Progenitor cell of endocrine pancreas (in vitro differentiated cells): ENCODE measurements at regions not wholly inside any gene's neighbourhood (a gene's known extent, or its start where the extent isn't known, plus 50 kb on each side); places are given as distances from the start of the nearest gene placed in this dataset.

ENCODE experiments used
- DNase-seq: peaks from one replicate; pipeline ENCODE4 v3.0.0; 2021; ENCODE audit warnings: low spot score; ENCODE audit not compliant: unreplicated experiment
- H3K27ac Mint-ChIP-seq: 2 replicates; pipeline ENCODE4 v1.8.0; 2021; ENCODE audit warnings: mild to moderate bottlenecking, moderate library complexity, mixed read lengths
- H3K27me3 Mint-ChIP-seq: 2 replicates; pipeline ENCODE4 v1.8.0; 2021; ENCODE audit warnings: mixed read lengths
- H3K36me3 Mint-ChIP-seq: 2 replicates; pipeline ENCODE4 v1.8.0; 2022; ENCODE audit warnings: mixed read lengths; ENCODE audit not compliant: insufficient read depth
- H3K4me1 Mint-ChIP-seq: 2 replicates; pipeline ENCODE4 v1.8.0; 2021; ENCODE audit warnings: low read depth, mixed read lengths
- H3K4me3 Mint-ChIP-seq: 2 replicates; pipeline ENCODE4 v1.8.0; 2021; ENCODE audit warnings: low read depth, mild to moderate bottlenecking, moderate library complexity, mixed read lengths
- H3K9me3 Mint-ChIP-seq: 2 replicates; pipeline ENCODE4 v1.8.0; 2021; ENCODE audit warnings: low read depth, mixed read lengths
- TF ChIP-seq, protein P1 (sequence below): fragments of 200-600 bp; sonication (generic); IDR thresholded peaks from one replicate; pipeline ENCODE4 v1.5.0; 2021; ENCODE audit warnings: antibody characterized with exemption, mild to moderate bottlenecking; ENCODE audit not compliant: unreplicated experiment

DNA sequence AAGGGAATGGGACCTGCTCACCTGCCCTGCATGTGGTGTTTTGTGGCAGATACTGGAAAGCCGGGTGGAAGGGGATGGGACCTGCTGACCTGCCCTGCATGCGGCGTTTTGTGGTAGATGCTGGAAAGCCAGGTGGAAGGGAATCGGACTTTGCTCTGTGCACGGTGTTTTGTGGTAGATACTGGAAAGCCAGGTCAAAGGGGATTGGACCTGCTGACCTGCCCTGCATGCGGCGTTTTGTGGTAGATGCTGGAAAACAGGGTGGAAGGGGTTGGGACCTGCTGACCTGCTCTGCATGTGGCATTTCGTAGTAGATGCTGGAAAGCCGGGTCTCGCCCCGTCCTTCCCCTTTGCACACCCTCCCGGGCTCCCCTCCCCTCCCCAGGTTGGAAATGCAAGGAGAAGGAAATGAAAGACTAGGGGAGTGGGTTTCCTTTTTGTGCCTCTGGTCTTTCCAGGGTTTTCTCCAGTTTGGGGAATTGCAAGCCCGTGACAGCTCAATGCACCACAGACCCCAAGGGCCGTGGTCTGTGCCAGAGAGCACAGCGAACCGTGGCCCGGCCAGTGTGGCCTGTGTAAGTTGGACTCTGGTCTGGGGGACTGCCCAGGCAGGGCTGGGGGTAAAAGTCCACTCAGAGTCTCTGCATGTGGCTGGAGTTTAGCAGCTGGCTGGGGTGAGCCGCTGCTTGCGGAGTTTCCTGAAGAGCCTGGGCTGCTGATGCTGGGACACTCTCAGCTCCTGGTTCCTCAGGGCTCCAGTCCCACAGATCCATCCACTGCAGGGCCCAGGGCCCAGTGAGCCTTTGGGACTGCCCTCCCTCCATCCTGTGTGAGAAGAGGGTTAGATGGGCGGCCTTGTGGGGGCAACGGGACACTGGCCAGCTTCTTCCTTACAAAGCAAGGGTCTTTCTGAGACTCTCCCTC lies 105.5 kb downstream of the CRYAA start:
- Mint-ChIP-seq H3K9me3 (no peaks in the 10 kb centered on the region), H3K4me3 (no peak overlapping the region), H3K27ac (no peak overlapping the region), H3K4me1 (peaks cover 2% of the 10 kb centered on the region), H3K27me3 (peaks cover 18% of the 10 kb centered on the region), H3K36me3 (no peaks in the 10 kb centered on the region)
- DNase-seq, result no peak
- TF ChIP-seq, protein P1, sequence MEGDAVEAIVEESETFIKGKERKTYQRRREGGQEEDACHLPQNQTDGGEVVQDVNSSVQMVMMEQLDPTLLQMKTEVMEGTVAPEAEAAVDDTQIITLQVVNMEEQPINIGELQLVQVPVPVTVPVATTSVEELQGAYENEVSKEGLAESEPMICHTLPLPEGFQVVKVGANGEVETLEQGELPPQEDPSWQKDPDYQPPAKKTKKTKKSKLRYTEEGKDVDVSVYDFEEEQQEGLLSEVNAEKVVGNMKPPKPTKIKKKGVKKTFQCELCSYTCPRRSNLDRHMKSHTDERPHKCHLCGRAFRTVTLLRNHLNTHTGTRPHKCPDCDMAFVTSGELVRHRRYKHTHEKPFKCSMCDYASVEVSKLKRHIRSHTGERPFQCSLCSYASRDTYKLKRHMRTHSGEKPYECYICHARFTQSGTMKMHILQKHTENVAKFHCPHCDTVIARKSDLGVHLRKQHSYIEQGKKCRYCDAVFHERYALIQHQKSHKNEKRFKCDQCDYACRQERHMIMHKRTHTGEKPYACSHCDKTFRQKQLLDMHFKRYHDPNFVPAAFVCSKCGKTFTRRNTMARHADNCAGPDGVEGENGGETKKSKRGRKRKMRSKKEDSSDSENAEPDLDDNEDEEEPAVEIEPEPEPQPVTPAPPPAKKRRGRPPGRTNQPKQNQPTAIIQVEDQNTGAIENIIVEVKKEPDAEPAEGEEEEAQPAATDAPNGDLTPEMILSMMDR, result no peak

- Mint-ChIP-seq H3K27me3 (peaks cover 18% of the 10 kb centered on the region), H3K27ac (no peak overlapping the region), H3K36me3 (no peaks in the 10 kb centered on the region), H3K4me1 (peaks cover 2% of the 10 kb centered on the region), H3K4me3 (no peak overlapping the region), H3K9me3 (no peaks in the 10 kb centered on the region)
- TF ChIP-seq, protein P1, result no peak
- no peak for DNase-seq
Observed at GRCh38 chr21:43273708-43274021, 104.9 kb downstream of the CRYAA start.

GRCh38 chr21:43273016-43273707 lies 104.4 kb downstream of the CRYAA start:
- DNase-seq, result no peak
- TF ChIP-seq, protein P1, result no peak
- peaks cover 2% of the 10 kb centered on the region for H3K4me1 Mint-ChIP-seq
- H3K4me3 Mint-ChIP-seq, result no peak overlapping the region
- H3K27ac Mint-ChIP-seq, result no peak overlapping the region
- peaks cover 20% of the 10 kb centered on the region for H3K27me3 Mint-ChIP-seq
- H3K36me3 Mint-ChIP-seq, result no peaks in the 10 kb centered on the region
- no peaks in the 10 kb centered on the region for H3K9me3 Mint-ChIP-seq

GRCh38 chr21:43272591-43272990 lies 103.8 kb downstream of the CRYAA start:
- TF ChIP-seq, protein P1, result no peak
- Mint-ChIP-seq H3K27ac (no peak overlapping the region), H3K4me1 (peaks cover 2% of the 10 kb centered on the region), H3K4me3 (no peak overlapping the region), H3K27me3 (peaks cover 16% of the 10 kb centered on the region), H3K9me3 (no peaks in the 10 kb centered on the region), H3K36me3 (no peaks in the 10 kb centered on the region)
- no peak for DNase-seq

- no peak for DNase-seq
- no peak overlapping the region for H3K4me3 Mint-ChIP-seq
- no peaks in the 10 kb centered on the region for H3K36me3 Mint-ChIP-seq
- TF ChIP-seq, protein P1, result no peak
- H3K4me1 Mint-ChIP-seq, result peaks cover 2% of the 10 kb centered on the region
- H3K9me3 Mint-ChIP-seq, result no peaks in the 10 kb centered on the region
- H3K27me3 Mint-ChIP-seq, result peaks cover 14% of the 10 kb centered on the region
- no peak overlapping the region for H3K27ac Mint-ChIP-seq
Observed at GRCh38 chr21:43271452-43272020, 102.7 kb downstream of the CRYAA start.
